ENCODE measurements at regions not wholly inside any gene's neighbourhood (a gene's known extent, or its start where the extent isn't known, plus 50 kb on each side); places are given as distances from the start of the nearest gene placed in this dataset.
A peak's percentile ranks its signal among the peaks of the same experiment; 100 is the strongest.

DNA sequence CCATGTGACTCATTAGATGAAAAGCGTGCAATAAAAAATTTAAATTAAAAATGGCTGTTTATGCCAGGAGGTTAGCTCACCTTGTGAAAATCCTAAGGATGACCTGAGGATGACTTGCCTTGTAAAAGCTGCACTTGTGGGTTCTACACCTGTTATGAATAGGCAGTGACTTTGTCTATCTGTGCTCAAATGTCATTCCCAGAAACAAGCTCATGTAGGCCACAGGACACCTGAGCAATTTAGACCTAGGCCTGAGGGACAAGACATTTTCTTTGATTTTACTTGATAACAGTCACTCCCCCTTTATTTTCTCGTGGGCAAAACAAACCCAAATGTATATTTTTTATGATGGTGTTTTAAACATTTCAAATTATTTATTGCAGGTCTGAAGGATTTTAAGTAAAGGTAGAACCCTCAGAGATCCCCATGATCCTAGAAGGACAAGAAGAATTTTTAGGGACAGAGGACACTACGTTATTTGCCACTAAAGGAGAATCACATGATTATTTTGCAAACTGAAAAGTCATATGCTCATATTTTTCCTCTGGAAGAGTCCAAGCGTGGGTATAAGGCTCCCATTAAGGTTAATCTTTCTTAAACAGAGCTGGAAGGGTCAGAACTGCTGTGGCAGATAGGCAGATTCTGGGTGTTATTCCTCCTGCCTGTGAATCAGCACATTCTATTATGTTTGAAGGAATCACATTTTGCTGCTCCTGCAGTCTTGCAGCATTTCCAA, 277.5 kb upstream of the MAN1A1 start:
- no peak for DNase-seq
- in situ Hi-C loops (cut with MboI; ENCODE audit: low pct_unique_long_range_greater_than_20kb, low sequenced_read_pairs), result no loop called here

GRCh38 chr6:119620846-119621555, 271.4 kb upstream of the MAN1A1 start:
- no peak for DNase-seq
- in situ Hi-C loops (cut with MboI; ENCODE audit: low pct_unique_long_range_greater_than_20kb, low sequenced_read_pairs), result no loop called here

DNA sequence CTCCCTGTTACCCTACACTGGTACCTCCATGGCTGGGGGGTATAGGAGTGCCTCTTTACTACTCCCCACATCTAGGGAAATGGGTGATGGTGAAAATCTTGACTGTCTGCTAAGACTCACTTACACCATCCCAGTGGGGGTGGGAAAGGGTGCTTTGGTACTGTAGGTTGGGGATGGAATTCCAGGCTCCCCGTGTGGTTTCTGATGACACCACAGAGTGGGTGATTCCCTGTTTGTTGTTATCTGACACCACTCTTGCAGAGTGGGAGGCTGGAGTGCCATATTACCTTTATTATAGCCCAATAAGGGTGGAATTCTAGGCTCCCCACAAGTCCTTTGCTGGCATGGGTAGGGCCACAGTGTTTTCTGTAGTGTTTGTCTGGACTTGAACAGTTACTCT, 264.6 kb upstream of the MAN1A1 start:
- in situ Hi-C loops (cut with MboI; ENCODE audit: low pct_unique_long_range_greater_than_20kb, low sequenced_read_pairs), result no loop called here
- DNase-seq, result no peak

DNA sequence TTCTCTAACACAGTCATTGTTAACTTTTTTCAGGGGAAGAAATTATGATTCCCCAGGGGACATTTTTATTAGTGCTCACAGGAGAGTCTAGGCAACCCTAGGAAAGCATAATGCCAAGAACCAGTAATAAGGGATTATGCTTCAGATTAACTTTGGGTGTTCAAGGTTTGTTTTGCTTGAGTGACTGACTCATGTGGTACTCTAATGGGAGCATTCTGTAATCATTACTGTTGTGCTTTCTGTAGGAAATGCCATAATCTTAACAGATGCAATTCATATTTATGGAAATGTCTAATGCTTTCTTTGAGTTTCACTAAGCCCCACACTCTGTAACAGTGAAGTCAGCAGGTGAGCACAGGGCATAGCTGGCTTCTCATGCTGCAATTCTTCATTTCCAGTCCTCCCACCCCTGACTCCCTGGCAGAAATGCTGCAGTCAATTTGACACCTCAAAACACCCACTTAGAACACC, 263.4 kb upstream of the MAN1A1 start:
- no peak for DNase-seq
- in situ Hi-C loops (cut with MboI; ENCODE audit: low pct_unique_long_range_greater_than_20kb, low sequenced_read_pairs), result no loop called here

DNA sequence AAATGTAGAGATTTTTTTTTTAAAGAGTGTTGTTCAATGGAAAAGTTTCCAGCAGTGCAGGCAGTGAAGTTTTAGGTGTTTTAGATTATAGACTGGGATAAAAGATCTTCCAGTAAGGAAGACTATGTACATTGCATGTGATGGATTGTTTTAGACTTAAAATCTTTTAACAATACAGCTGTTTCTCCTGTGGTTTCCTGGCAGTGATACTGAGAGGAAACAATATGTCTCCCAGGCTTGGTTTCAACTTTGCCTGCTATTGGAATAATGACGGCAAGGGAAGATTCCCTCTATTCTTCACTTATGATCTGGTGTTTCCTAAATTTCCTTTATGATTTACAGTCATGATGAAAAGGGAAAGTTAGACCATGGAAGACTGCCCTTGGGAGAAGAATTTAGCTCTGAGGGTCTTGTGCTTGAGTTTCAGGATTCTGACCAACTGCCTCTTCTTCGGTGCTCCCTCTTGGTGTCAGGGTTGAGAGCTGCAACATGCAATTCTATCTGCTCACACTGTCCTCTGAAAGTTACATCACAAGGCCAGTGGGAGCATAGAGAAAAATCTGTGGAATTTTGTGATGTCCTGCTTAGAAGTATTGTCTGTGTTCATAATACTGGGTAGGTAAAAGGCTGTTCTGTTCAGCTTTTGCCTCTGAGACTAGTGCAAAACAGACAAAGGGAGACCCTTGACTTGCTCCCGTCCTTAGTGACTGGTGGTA, 262.8 kb upstream of the MAN1A1 start:
- in situ Hi-C loops (cut with MboI; ENCODE audit: low pct_unique_long_range_greater_than_20kb, low sequenced_read_pairs), result no loop called here
- no peak for DNase-seq

- DNase-seq, result no peak
- in situ Hi-C loops (cut with MboI; ENCODE audit: low pct_unique_long_range_greater_than_20kb, low sequenced_read_pairs), result no loop called here
Observed at GRCh38 chr6:119610754-119611153, 261.2 kb upstream of the MAN1A1 start.

GRCh38 chr6:119610265-119610664, 260.7 kb upstream of the MAN1A1 start:
- DNase-seq, result no peak
- in situ Hi-C loops (cut with MboI; ENCODE audit: low pct_unique_long_range_greater_than_20kb, low sequenced_read_pairs), result no loop called here

DNA sequence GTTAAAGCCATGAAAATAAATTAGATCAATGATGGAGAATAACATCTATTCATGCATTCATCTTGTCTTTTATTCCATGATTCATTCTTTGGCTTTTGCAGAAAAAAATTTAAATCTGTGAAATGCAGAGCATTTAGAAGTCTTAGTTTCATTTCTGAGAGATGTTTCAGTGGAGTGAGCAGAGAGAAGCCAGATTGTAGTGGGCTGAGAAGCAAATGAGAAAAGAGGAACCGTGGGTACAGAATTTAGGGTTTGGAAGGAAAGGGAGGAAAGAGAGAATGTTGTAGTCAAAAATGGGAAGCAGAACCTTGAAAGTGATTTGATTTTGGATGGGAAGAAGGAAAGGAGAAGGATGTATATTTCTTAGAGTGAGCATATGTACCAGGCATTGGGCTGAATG, 260.3 kb upstream of the MAN1A1 start:
- peak; percentile 2 for DNase-seq
- in situ Hi-C loops (cut with MboI; ENCODE audit: low pct_unique_long_range_greater_than_20kb, low sequenced_read_pairs), result no loop called here

DNA sequence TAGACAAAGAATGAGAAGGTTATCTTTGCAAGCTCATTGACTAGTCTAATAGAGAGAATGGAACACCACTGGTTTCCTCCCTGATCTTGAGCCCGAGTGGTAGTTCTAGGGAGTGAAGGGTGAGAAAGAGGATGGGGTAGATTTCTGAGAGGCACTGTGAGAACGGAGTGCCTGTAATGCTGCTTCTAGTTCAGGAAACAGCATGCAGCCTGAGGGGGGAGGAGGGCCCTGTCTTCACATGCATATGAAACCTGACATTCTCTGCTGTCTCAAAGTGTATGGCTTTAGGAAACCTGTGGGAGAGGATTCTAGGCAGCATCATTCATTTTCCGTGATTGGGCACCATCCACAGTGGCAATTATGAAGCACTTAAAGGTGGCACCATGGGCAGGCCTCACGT, 259.4 kb upstream of the MAN1A1 start:
- in situ Hi-C loops (cut with MboI; ENCODE audit: low pct_unique_long_range_greater_than_20kb, low sequenced_read_pairs), result no loop called here
- no peak for DNase-seq

DNA sequence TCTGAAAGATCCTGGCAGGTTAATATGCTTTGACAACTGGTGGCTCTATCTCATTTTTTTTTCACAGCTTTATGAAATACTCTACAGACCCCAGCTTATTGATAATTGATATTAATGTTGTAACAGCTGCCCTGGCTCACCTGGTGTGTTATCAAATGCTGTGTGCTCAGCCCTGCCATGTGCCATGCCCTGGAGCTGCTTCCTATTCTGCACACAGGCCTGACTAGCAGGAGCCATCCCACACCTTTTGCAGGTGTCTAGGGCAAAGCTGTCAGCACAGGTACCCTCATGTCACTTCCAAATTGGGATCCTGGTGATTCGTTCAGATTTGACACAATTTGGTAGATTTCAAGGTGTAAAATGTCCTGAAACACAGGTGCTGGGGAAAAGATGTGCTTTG, 254.6 kb upstream of the MAN1A1 start:
- no peak for DNase-seq
- in situ Hi-C loops (cut with MboI; ENCODE audit: low pct_unique_long_range_greater_than_20kb, low sequenced_read_pairs), result no loop called here

GRCh38 chr6:119603501-119603900, 253.9 kb upstream of the MAN1A1 start:
- DNase-seq, result no peak
- in situ Hi-C loops (cut with MboI; ENCODE audit: low pct_unique_long_range_greater_than_20kb, low sequenced_read_pairs), result no loop called here

GRCh38 chr6:119602215-119603178, 252.9 kb upstream of the MAN1A1 start:
- in situ Hi-C loops (cut with MboI; ENCODE audit: low pct_unique_long_range_greater_than_20kb, low sequenced_read_pairs), result no loop called here
- DNase-seq, result no peak

GRCh38 chr6:119598883-119599282, 249.3 kb upstream of the MAN1A1 start:
- DNase-seq, result no peak
- in situ Hi-C loops (cut with MboI; ENCODE audit: low pct_unique_long_range_greater_than_20kb, low sequenced_read_pairs), result no loop called here

GRCh38 chr6:119594907-119595306, 245.3 kb upstream of the MAN1A1 start:
- in situ Hi-C loops (cut with MboI; ENCODE audit: low pct_unique_long_range_greater_than_20kb, low sequenced_read_pairs), result no loop called here
- DNase-seq, result no peak

DNA sequence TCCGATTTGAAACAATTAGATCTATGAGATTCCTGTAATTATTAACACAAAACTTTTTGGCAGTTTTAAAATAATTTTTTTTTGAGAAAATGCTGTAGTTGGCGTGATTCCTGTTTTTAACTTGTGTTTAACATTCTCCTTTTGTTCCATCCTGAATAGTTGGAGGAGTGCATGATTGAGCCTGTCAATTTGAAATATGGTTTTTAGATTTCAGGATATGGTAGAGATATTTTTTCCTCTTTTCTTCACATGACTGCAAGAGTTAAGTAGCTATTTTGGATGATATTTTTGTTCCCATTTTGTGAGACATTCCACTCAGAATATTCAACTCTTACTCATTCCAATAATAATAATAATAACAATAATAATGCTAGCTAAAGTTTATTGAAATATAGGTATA, 241.7 kb upstream of the MAN1A1 start:
- in situ Hi-C loops (cut with MboI; ENCODE audit: low pct_unique_long_range_greater_than_20kb, low sequenced_read_pairs), result no loop called here
- DNase-seq, result no peak

GRCh38 chr6:119590066-119590465, 240.5 kb upstream of the MAN1A1 start:
- in situ Hi-C loops (cut with MboI; ENCODE audit: low pct_unique_long_range_greater_than_20kb, low sequenced_read_pairs), result no loop called here

DNA sequence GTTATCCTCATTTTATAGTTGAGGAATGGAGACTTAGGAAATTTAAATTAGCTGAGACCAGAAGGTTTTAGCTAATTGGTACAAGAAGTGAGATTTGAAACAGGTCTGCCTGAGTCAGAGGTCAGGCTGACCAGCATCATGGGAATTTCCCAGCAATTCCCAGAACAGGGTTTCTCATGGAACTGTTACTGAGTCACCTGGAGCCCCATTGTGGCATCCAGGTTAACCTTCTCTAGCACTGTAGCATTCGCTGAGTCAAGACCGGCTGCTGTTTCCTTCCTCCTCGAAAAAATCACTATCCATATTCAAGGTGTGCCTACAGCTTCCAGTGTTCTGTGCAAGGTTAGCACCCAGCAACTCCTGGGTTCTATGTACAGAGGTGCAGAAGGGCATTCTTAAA, 238.0 kb upstream of the MAN1A1 start:
- DNase-seq, result no peak
- in situ Hi-C loops (cut with MboI; ENCODE audit: low pct_unique_long_range_greater_than_20kb, low sequenced_read_pairs), result no loop called here

More at GRCh38 chr6:119590066-119590465, 240.5 kb upstream of the MAN1A1 start:
- DNase-seq, result no peak

- peak; percentile 44 for DNase-seq
- in situ Hi-C loops (cut with MboI; ENCODE audit: low pct_unique_long_range_greater_than_20kb, low sequenced_read_pairs), result no loop called here
Observed at GRCh38 chr6:119586250-119586882, 236.8 kb upstream of the MAN1A1 start.

- in situ Hi-C loops (cut with MboI; ENCODE audit: low pct_unique_long_range_greater_than_20kb, low sequenced_read_pairs), result no loop called here
- DNase-seq, result no peak
Observed at GRCh38 chr6:119584088-119584487, 234.5 kb upstream of the MAN1A1 start.

All from KBM-7 (cell line).